HL-60/S4 treated with retinoic acid at 250 ng/mL for 4 days and 3 days (cell line): ENCODE measurements at regions not wholly inside any gene's neighbourhood (a gene's known extent, or its start where the extent isn't known, plus 50 kb on each side); places are given as distances from the start of the nearest gene placed in this dataset.

Experiments
- in situ Hi-C: fragments of 300-500 bp; cut with MboI; formaldehyde crosslinking; loops from 2 replicates; pipeline ENCODE4 v1.7.0; 2022; ENCODE audit warnings: low sequenced_read_pairs

DNA sequence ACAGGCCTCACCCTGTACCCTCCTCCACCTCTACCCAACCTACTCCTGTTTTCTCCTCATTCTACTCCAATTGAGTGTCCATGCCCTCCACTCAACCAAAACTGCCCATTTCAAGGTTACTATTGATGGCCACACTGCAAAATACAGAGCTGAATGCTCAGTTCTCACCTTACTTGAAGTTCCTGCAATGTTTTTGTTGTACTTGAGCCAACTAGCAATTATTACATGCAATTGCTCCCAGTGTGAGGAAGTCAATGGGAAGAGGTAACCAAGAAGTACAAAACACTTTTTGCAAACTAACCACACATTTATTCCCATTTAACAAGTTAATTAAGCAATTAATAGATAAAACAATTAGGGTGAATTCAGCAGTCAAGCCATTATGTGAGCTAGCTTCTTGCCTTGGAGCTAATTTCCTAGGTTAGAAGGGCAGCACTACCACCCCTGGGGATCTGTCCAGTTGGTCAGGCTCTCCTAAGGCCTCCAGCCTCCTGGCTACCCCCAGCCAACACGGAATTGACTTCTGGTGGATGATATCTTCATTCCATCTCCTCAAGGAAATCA lies 52.4 kb upstream of the GGTLC1 start:
- in situ Hi-C loops = no loop called here

DNA sequence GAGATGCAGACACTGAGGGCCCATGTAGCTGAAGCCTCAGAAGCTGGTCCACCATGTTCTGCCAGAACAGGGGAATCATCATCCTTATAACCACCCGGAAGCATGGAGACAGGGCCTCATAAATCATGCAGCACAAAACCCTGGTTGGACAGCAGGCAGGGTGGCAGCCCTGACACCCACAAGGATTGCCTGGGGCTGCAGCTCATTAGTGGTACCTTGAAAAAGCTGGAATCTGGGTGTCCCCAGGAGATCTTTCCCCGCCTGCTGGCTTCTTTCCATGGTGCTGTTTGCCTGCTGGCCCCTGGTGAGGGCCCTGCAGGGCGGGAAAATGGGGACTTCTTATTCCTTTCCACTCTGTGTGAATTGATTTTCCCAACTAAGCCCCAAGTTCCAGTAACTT lies 50.6 kb upstream of the GGTLC1 start:
- in situ Hi-C loops = no loop called here
